ENCODE measurements at regions not wholly inside any gene's neighbourhood (a gene's known extent, or its start where the extent isn't known, plus 50 kb on each side); places are given as distances from the start of the nearest gene placed in this dataset.

- no peak for DNase-seq
- H2AFZ ChIP-seq (ENCODE audit: low read length), result no peak overlapping the region
Observed at GRCh38 chr10:83476211-83476610, 663.1 kb upstream of the GHITM start.

GRCh38 chr10:83489161-83489560 is 650.1 kb upstream of the GHITM start:
- no peak for TF ChIP-seq CTCF (IDR thresholded peaks at IDR 0.05; ENCODE audit: low read length)
- no peak for TF ChIP-seq EZH2phosphoT487 (IDR thresholded peaks at IDR 0.05; ENCODE audit: low read length)
- TF ChIP-seq EZH2 (optimal IDR thresholded peaks at IDR 0.05; ENCODE audit: low read depth, low read length), result no peak
- H4K20me1 ChIP-seq (ENCODE audit: insufficient read depth, low read length), result no peaks in the 10 kb centered on the region
- no peaks in the 10 kb centered on the region for H3K9me3 ChIP-seq (replicated peaks; ENCODE audit: insufficient read depth, low read length)
- no peak for DNase-seq
- peaks cover 11% of the 10 kb centered on the region; the same call in 1 of the 2 replicates for H3F3A ChIP-seq (ENCODE audit: insufficient read depth, low read length)
- H3K9me2 ChIP-seq (replicated peaks; ENCODE audit: insufficient read depth, low read length), result no peaks in the 10 kb centered on the region
- H3K27me3 ChIP-seq (replicated peaks; ENCODE audit: insufficient read depth, low read length), result no peaks in the 10 kb centered on the region
- no peaks in the 10 kb centered on the region for H3K36me3 ChIP-seq (replicated peaks; ENCODE audit: insufficient read depth, low read length)
- H3K4me2 ChIP-seq (ENCODE audit: low read depth, low read length), result no peak overlapping the region
- H3K4me3 ChIP-seq (ENCODE audit: low read length), result no peak overlapping the region
- no peak overlapping the region for H2AFZ ChIP-seq (ENCODE audit: low read length)
- H3K9ac ChIP-seq (ENCODE audit: low read length), result no peak overlapping the region
- H3K79me2 ChIP-seq (ENCODE audit: low read length), result no peaks in the 10 kb centered on the region
- H3K27ac ChIP-seq (ENCODE audit: low read length), result no peak overlapping the region
- H3K4me1 ChIP-seq (ENCODE audit: low read length), result peaks cover 20% of the 10 kb centered on the region

More at GRCh38 chr10:83476211-83476610, 663.1 kb upstream of the GHITM start:
- Histone ChIP-seq H3F3A (ENCODE audit: insufficient read depth, low read length) (no peaks in the 10 kb centered on the region), H3K27ac (ENCODE audit: low read length) (no peak overlapping the region), H4K20me1 (ENCODE audit: insufficient read depth, low read length) (no peaks in the 10 kb centered on the region), H3K36me3 (replicated peaks; ENCODE audit: insufficient read depth, low read length) (no peaks in the 10 kb centered on the region), H3K4me1 (ENCODE audit: low read length) (no peaks in the 10 kb centered on the region), H3K9me3 (replicated peaks; ENCODE audit: insufficient read depth, low read length) (no peaks in the 10 kb centered on the region), H3K79me2 (ENCODE audit: low read length) (no peaks in the 10 kb centered on the region), H3K9ac (ENCODE audit: low read length) (no peak overlapping the region), H3K4me3 (ENCODE audit: low read length) (no peak overlapping the region), H3K4me2 (ENCODE audit: low read depth, low read length) (no peak overlapping the region), H3K27me3 (replicated peaks; ENCODE audit: insufficient read depth, low read length) (no peaks in the 10 kb centered on the region), H3K9me2 (replicated peaks; ENCODE audit: insufficient read depth, low read length) (no peaks in the 10 kb centered on the region)
- TF ChIP-seq CTCF (IDR thresholded peaks at IDR 0.05; ENCODE audit: low read length) (no peak), EZH2phosphoT487 (IDR thresholded peaks at IDR 0.05; ENCODE audit: low read length) (no peak), EZH2 (optimal IDR thresholded peaks at IDR 0.05; ENCODE audit: low read depth, low read length) (no peak)

- TF ChIP-seq CTCF (IDR thresholded peaks at IDR 0.05; ENCODE audit: low read length) (no peak), EZH2phosphoT487 (IDR thresholded peaks at IDR 0.05; ENCODE audit: low read length) (no peak), EZH2 (optimal IDR thresholded peaks at IDR 0.05; ENCODE audit: low read depth, low read length) (no peak)
- Histone ChIP-seq H3K27ac (ENCODE audit: low read length) (peak overlapping the region; percentile 64; the same call in 1 of the 2 replicates), H3K4me2 (ENCODE audit: low read depth, low read length) (peak overlapping the region; percentile 41; the same call in 1 of the 2 replicates), H3K79me2 (ENCODE audit: low read length) (no peaks in the 10 kb centered on the region), H3K36me3 (replicated peaks; ENCODE audit: insufficient read depth, low read length) (no peaks in the 10 kb centered on the region), H3K9me2 (replicated peaks; ENCODE audit: insufficient read depth, low read length) (no peaks in the 10 kb centered on the region), H3K9ac (ENCODE audit: low read length) (no peak overlapping the region), H3K27me3 (replicated peaks; ENCODE audit: insufficient read depth, low read length) (no peaks in the 10 kb centered on the region), H2AFZ (ENCODE audit: low read length) (no peak overlapping the region), H3K9me3 (replicated peaks; ENCODE audit: insufficient read depth, low read length) (no peaks in the 10 kb centered on the region), H3F3A (ENCODE audit: insufficient read depth, low read length) (peaks cover 11% of the 10 kb centered on the region; the same call in 1 of the 2 replicates), H3K4me1 (ENCODE audit: low read length) (peaks cover 20% of the 10 kb centered on the region), H3K4me3 (ENCODE audit: low read length) (no peak overlapping the region), H4K20me1 (ENCODE audit: insufficient read depth, low read length) (no peaks in the 10 kb centered on the region)
- peak; percentile 91 for DNase-seq
Observed at GRCh38 chr10:83492004-83492403, 647.3 kb upstream of the GHITM start.

Data from MM.1S (cell line).